ENCODE measurements at regions not wholly inside any gene's neighbourhood (a gene's known extent, or its start where the extent isn't known, plus 50 kb on each side); places are given as distances from the start of the nearest gene placed in this dataset.

GRCh38 chr6:147755999-147756398, 247.5 kb downstream of the SAMD5 start:
- DNase-seq = no peak

GRCh38 chr6:147756891-147757290, 248.4 kb downstream of the SAMD5 start:
- DNase-seq = no peak

GRCh38 chr6:147757291-147757690, 248.8 kb downstream of the SAMD5 start:
- no peak for DNase-seq

GRCh38 chr6:147758303-147758702, 249.8 kb downstream of the SAMD5 start:
- no peak for DNase-seq

- DNase-seq = no peak
These were observed 250.6 kb downstream of the SAMD5 start for GRCh38 chr6:147759093-147759492.

GRCh38 chr6:147759536-147759935, 251.0 kb downstream of the SAMD5 start:
- DNase-seq = no peak

GRCh38 chr6:147765541-147765940, 257.1 kb downstream of the SAMD5 start:
- DNase-seq = no peak

- DNase-seq = no peak
These were observed 260.5 kb downstream of the SAMD5 start for GRCh38 chr6:147768969-147769368.

- no peak for DNase-seq
These were observed 261.1 kb downstream of the SAMD5 start for GRCh38 chr6:147769496-147770087.

GRCh38 chr6:147770221-147770620, 261.7 kb downstream of the SAMD5 start:
- DNase-seq = no peak

GRCh38 chr6:147772724-147773123, 264.2 kb downstream of the SAMD5 start:
- DNase-seq = no peak

- DNase-seq = no peak
These were observed 266.4 kb downstream of the SAMD5 start for GRCh38 chr6:147774856-147775255.

- DNase-seq = no peak
These were observed 268.2 kb downstream of the SAMD5 start for GRCh38 chr6:147776631-147777213.

GRCh38 chr6:147779624-147780023, 271.1 kb downstream of the SAMD5 start:
- no peak for DNase-seq

GRCh38 chr6:147782302-147782701, 273.8 kb downstream of the SAMD5 start:
- no peak for DNase-seq

GRCh38 chr6:147784371-147784770, 275.9 kb downstream of the SAMD5 start:
- DNase-seq = no peak

GRCh38 chr6:147787417-147787816, 278.9 kb downstream of the SAMD5 start:
- DNase-seq = no peak

- DNase-seq = no peak
These were observed 281.0 kb downstream of the SAMD5 start for GRCh38 chr6:147789430-147789947.

- no peak for DNase-seq
These were observed 285.6 kb downstream of the SAMD5 start for GRCh38 chr6:147793871-147794643.

GRCh38 chr6:147802459-147802858, 294.0 kb downstream of the SAMD5 start:
- DNase-seq = no peak

- no peak for DNase-seq
These were observed 296.7 kb downstream of the SAMD5 start for GRCh38 chr6:147805155-147805554.

- DNase-seq = no peak
These were observed 298.2 kb downstream of the SAMD5 start for GRCh38 chr6:147806697-147807096.

- no peak for DNase-seq
These were observed 300.1 kb downstream of the SAMD5 start for GRCh38 chr6:147808640-147809039.

All from nucleus accumbens (tissue), 56 donors.